Adrenal gland (tissue), 9 donors: ENCODE measurements at regions not wholly inside any gene's neighbourhood (a gene's known extent, or its start where the extent isn't known, plus 50 kb on each side); places are given as distances from the start of the nearest gene placed in this dataset.

ENCODE experiments used
- DNase-seq, 7 donors: peaks; one replicate each; pipeline ENCODE4 v3.0.0-alpha.2; 2019 to 2020
- H3K27ac ChIP-seq, 5 donors: fragments of 200-600 bp; sonication (generic) in 4 of 5; 1 replicate in 3 of 5; 2 replicates in 2 of 5; pipeline versions ENCODE4 v1.5.1 to v1.8.0; 2016 to 2020; ENCODE audit warnings: mild to moderate bottlenecking in 1 of 5
- H3K27me3 ChIP-seq: fragments of 200-600 bp; 2 replicates; pipeline ENCODE4 v1.8.0; 2021
- H3K36me3 ChIP-seq, 2 donors: fragments of 200-600 bp; replicated peaks in 1 of 2; 1 replicate in 1 of 2; 2 replicates in 1 of 2; pipeline versions ENCODE4 v1.5.1 to v1.8.0; 2018 to 2022
- H3K4me1 ChIP-seq, 2 donors: fragments of 200-600 bp; replicated peaks in 1 of 2; 1 replicate in 1 of 2; 2 replicates in 1 of 2; pipeline versions ENCODE4 v1.5.1 to v1.8.0; 2018 to 2021
- H3K4me3 ChIP-seq, 4 donors: fragments of 200-600 bp; sonication (generic) in 3 of 4; one replicate each; pipeline ENCODE4 v1.5.1; 2016 to 2018
- H3K9me3 ChIP-seq, 3 donors: fragments of 200-600 bp; sonication (generic) in 1 of 3; replicated peaks in 1 of 3; 1 replicate in 2 of 3; 2 replicates in 1 of 3; pipeline versions ENCODE4 v1.5.1 to v1.8.0; 2016 to 2021
- POLR2A ChIP-seq, 2 donors: fragments of 450-650 bp; IDR thresholded peaks; one replicate each; pipeline ENCODE4 v1.6.1; 2017; ENCODE audit warnings: antibody characterized with exemption in 2 of 2, mild to moderate bottlenecking in 2 of 2, moderate library complexity in 1 of 2
- WGBS, 4 donors: extraction: QIAGEN DNeasy Blood & Tissue Kit in 2 of 4; methylation state at CpG; one replicate each; pipeline versions ENCODE4 v1.1.5 to v1.1.7; 2013 to 2017; 5-methylcytosine and 5-hydroxymethylcytosine counted together
- intact Hi-C, 2 donors: fragments of 100-400 bp; cut with DNase I; formaldehyde crosslinking; loops; one replicate each; pipeline versions ENCODE4 v1.14.1 to v1.15.0; 2022 to 2023
- TF ChIP-seq, protein P1 (sequence below), 6 experiments: fragments of 450-650 bp in 4 of 6; fragments of 200-600 bp in 2 of 6; sonication (generic) in 1 of 6; IDR thresholded peaks; 1 replicate in 5 of 6; 2 replicates in 1 of 6; pipeline versions ENCODE4 v1.5.1 to v1.8.0; 2016 to 2021; ENCODE audit warnings: antibody characterized with exemption in 6 of 6, mild to moderate bottlenecking in 2 of 6, moderate library complexity in 1 of 6
- donor health status: healthy with polysubstance abuse.
- donor health status: Bipolar disorder and iron deficiency.
- donor health status: DM: yes; HTN: yes; CAD: no.
- donor health status: DM: no; HTN: no; CAD: no.
- donor health status: DM: no; HTN: no; CAD: no.

- no peak for TF ChIP-seq POLR2A (IDR thresholded peaks at IDR 0.05)
- TF ChIP-seq, protein P1, sequence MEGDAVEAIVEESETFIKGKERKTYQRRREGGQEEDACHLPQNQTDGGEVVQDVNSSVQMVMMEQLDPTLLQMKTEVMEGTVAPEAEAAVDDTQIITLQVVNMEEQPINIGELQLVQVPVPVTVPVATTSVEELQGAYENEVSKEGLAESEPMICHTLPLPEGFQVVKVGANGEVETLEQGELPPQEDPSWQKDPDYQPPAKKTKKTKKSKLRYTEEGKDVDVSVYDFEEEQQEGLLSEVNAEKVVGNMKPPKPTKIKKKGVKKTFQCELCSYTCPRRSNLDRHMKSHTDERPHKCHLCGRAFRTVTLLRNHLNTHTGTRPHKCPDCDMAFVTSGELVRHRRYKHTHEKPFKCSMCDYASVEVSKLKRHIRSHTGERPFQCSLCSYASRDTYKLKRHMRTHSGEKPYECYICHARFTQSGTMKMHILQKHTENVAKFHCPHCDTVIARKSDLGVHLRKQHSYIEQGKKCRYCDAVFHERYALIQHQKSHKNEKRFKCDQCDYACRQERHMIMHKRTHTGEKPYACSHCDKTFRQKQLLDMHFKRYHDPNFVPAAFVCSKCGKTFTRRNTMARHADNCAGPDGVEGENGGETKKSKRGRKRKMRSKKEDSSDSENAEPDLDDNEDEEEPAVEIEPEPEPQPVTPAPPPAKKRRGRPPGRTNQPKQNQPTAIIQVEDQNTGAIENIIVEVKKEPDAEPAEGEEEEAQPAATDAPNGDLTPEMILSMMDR (IDR thresholded peaks at IDR 0.05) = no peak
- no peaks in the 10 kb centered on the region for H3K36me3 ChIP-seq
- DNase-seq = peak in 2 of 7 donors; percentile 1 to 46
- no peak overlapping the region for H3K27ac ChIP-seq
- peaks cover 0 to 4% of the 10 kb centered on the region in 2 donors for H3K4me1 ChIP-seq
- H3K4me3 ChIP-seq = no peak overlapping the region
- no peaks in the 10 kb centered on the region for H3K9me3 ChIP-seq
- H3K27me3 ChIP-seq = no peaks in the 10 kb centered on the region
- WGBS, 4 donors = 91 to 98% (median 93%) methylated on average over 14 to 15 of the region's 15 CpGs
- intact Hi-C loops = no loop called here
Observed at GRCh38 chr2:239715606-239716005, 309.5 kb downstream of the NDUFA10 start.

DNA sequence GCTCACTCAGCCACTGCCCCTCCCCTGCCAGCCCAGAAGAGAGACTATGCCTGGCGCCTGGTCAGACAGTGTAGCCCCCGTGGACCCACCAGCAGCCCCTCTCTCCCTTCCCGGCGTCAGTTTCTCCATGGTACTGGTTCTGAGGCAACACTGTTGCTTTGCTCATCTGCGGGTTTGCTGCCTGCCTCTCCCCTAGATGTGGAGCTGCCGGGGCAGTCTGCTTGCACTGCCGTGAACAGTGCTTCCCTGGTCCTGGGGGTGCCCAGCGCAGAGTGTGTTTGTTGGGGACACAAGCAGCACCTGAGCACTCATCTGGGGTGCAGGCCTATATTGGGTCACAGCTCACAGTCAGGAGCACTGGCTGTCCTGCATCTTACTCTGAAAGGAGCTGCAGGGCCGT, 309.9 kb downstream of the NDUFA10 start:
- intact Hi-C loops = no loop called here
- peak in 3 of 7 donors; percentile 2 to 35 (median 7) for DNase-seq
- TF ChIP-seq, protein P1 (IDR thresholded peaks at IDR 0.05) = no peak
- no peak for TF ChIP-seq POLR2A (IDR thresholded peaks at IDR 0.05)

DNA sequence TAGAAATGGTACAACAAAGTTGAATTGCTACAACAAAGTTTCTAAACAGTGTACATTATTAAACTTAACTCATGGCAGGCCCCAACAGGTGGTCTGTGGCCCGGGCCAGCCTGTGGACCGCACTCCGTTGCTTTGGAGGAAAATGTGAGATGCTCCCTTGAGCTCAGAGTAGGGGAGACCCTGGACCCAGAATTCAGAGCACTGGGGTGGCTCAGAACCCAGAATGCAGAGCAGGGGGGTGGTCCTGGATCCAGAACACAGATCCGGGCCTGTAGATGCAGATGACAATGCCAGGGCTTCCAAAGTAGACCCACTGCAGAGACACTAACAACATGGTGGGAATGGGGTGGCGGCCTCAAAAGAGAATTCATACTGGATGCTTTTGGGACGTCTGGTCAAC, 311.0 kb downstream of the NDUFA10 start:
- Histone ChIP-seq H3K9me3 (no peaks in the 10 kb centered on the region), H3K36me3 (no peaks in the 10 kb centered on the region), H3K4me3 (no peak overlapping the region), H3K4me1 (peaks cover 0 to 4% of the 10 kb centered on the region in 2 donors), H3K27ac (no peak overlapping the region), H3K27me3 (no peaks in the 10 kb centered on the region)
- DNase-seq = peak in 1 of 7 donors; percentile 36
- intact Hi-C loops = no loop called here
- TF ChIP-seq, protein P1 (IDR thresholded peaks at IDR 0.05) = no peak
- TF ChIP-seq POLR2A (IDR thresholded peaks at IDR 0.05) = no peak
- WGBS, 4 donors = 73 to 82% (median 75%) methylated on average over 6 of the region's 6 CpGs

More for the DNA sequence above, 309.9 kb downstream of the NDUFA10 start:
- Histone ChIP-seq H3K27me3 (no peaks in the 10 kb centered on the region), H3K4me1 (peaks cover 0 to 4% of the 10 kb centered on the region in 2 donors), H3K27ac (no peak overlapping the region), H3K9me3 (no peaks in the 10 kb centered on the region), H3K4me3 (no peak overlapping the region), H3K36me3 (no peaks in the 10 kb centered on the region)
- WGBS, 4 donors = 50 to 89% (median 86%) methylated on average over 2 to 9 of the region's 9 CpGs

GRCh38 chr2:239712755-239713154, 311.9 kb upstream of the HDAC4 start:
- Histone ChIP-seq H3K9me3 (no peaks in the 10 kb centered on the region), H3K27ac (no peak overlapping the region), H3K27me3 (no peaks in the 10 kb centered on the region), H3K4me3 (no peak overlapping the region), H3K4me1 (peaks cover 0 to 4% of the 10 kb centered on the region in 2 donors), H3K36me3 (no peaks in the 10 kb centered on the region)
- TF ChIP-seq, protein P1 (IDR thresholded peaks at IDR 0.05) = no peak
- TF ChIP-seq POLR2A (IDR thresholded peaks at IDR 0.05) = no peak
- no peak for DNase-seq
- intact Hi-C loops = no loop called here
- WGBS, 4 donors = 80 to 88% (median 87%) methylated on average over 3 of the region's 3 CpGs
